ENCODE measurements at regions not wholly inside any gene's neighbourhood (a gene's known extent, or its start where the extent isn't known, plus 50 kb on each side); places are given as distances from the start of the nearest gene placed in this dataset.

DNA sequence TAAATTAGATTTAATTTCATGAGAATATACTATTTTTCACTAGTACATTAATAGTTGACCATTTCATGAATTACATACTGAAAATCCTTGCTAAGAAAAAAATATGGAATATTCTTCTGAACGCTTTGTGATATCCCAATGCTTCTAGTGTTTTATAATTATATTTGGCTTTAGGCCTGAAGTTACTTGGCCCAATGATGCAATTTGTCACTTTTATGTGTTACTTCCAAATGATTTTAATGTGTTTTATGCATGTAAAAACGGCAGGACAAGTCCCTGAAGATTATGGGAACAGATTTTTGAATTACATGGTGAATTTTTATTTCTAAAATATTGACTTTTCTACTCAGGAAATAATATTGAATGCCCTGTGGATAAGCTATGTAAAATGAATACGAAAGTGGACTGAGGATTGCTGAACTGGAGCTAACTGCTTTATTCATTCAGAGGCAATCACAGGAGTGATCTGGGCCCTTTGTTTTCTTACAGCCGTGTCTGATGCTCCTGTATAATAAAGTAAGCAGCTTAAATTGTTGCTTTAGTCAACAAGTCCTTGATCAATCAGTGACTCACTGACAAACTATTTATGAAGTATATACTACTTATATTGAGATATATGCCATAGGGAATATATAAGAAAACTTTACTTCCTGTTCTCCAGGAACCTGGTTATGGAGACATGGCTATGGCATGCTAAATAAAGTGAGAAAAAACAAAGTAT is 543.0 kb upstream of the RGS18 start (continued):
- no peak for TF ChIP-seq ESRRG (CRISPR knock-in tag; IDR thresholded peaks at IDR 0.05)
- TF ChIP-seq, protein P1, sequence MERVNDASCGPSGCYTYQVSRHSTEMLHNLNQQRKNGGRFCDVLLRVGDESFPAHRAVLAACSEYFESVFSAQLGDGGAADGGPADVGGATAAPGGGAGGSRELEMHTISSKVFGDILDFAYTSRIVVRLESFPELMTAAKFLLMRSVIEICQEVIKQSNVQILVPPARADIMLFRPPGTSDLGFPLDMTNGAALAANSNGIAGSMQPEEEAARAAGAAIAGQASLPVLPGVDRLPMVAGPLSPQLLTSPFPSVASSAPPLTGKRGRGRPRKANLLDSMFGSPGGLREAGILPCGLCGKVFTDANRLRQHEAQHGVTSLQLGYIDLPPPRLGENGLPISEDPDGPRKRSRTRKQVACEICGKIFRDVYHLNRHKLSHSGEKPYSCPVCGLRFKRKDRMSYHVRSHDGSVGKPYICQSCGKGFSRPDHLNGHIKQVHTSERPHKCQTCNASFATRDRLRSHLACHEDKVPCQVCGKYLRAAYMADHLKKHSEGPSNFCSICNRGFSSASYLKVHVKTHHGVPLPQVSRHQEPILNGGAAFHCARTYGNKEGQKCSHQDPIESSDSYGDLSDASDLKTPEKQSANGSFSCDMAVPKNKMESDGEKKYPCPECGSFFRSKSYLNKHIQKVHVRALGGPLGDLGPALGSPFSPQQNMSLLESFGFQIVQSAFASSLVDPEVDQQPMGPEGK (CRISPR knock-in tag; IDR thresholded peaks at IDR 0.05; ENCODE audit: borderline replicate concordance): no peak
- TF ChIP-seq OSR1 (CRISPR knock-in tag; IDR thresholded peaks at IDR 0.05): no peak
- no peak for TF ChIP-seq ZNF8 (CRISPR knock-in tag; IDR thresholded peaks at IDR 0.05)

DNA sequence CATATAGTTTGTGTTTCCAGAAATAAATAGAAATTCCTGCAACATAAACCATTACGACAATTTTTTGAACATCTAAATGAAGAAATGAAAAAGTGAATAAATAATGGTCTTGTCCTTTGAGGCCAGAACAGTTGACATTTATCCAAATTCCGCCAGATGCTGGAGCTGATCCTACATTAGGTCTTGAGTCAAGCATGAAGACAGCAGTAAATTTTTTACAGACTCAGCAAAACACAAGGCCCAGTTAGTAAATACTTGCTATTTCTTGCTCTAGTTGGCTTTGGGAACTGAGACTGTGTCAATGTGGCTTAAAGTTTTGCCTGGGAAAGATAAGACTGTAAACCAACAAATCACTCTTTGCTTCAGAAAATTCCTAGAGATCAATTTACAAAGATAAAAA is 540.1 kb upstream of the RGS18 start:
- TF ChIP-seq, protein P2, sequence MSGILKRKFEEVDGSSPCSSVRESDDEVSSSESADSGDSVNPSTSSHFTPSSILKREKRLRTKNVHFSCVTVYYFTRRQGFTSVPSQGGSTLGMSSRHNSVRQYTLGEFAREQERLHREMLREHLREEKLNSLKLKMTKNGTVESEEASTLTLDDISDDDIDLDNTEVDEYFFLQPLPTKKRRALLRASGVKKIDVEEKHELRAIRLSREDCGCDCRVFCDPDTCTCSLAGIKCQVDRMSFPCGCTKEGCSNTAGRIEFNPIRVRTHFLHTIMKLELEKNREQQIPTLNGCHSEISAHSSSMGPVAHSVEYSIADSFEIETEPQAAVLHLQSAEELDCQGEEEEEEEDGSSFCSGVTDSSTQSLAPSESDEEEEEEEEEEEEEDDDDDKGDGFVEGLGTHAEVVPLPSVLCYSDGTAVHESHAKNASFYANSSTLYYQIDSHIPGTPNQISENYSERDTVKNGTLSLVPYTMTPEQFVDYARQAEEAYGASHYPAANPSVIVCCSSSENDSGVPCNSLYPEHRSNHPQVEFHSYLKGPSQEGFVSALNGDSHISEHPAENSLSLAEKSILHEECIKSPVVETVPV (CRISPR knock-in tag; IDR thresholded peaks at IDR 0.05): no peak
- TF ChIP-seq TOX (CRISPR knock-in tag; IDR thresholded peaks at IDR 0.05; ENCODE audit: borderline replicate concordance) (no peak), ZNF8 (CRISPR knock-in tag; IDR thresholded peaks at IDR 0.05) (no peak), ESRRG (CRISPR knock-in tag; IDR thresholded peaks at IDR 0.05) (no peak), RARB (CRISPR knock-in tag; IDR thresholded peaks at IDR 0.05) (no peak), ZFP30 (CRISPR knock-in tag; IDR thresholded peaks at IDR 0.05) (no peak), ZNF565 (CRISPR knock-in tag; conservative IDR thresholded peaks at IDR 0.05; ENCODE audit: low read depth) (no peak), ARNTL (CRISPR knock-in tag; IDR thresholded peaks at IDR 0.05; ENCODE audit: borderline replicate concordance, low read depth) (no peak), OSR1 (CRISPR knock-in tag; IDR thresholded peaks at IDR 0.05) (no peak)
- TF ChIP-seq, protein P3, sequence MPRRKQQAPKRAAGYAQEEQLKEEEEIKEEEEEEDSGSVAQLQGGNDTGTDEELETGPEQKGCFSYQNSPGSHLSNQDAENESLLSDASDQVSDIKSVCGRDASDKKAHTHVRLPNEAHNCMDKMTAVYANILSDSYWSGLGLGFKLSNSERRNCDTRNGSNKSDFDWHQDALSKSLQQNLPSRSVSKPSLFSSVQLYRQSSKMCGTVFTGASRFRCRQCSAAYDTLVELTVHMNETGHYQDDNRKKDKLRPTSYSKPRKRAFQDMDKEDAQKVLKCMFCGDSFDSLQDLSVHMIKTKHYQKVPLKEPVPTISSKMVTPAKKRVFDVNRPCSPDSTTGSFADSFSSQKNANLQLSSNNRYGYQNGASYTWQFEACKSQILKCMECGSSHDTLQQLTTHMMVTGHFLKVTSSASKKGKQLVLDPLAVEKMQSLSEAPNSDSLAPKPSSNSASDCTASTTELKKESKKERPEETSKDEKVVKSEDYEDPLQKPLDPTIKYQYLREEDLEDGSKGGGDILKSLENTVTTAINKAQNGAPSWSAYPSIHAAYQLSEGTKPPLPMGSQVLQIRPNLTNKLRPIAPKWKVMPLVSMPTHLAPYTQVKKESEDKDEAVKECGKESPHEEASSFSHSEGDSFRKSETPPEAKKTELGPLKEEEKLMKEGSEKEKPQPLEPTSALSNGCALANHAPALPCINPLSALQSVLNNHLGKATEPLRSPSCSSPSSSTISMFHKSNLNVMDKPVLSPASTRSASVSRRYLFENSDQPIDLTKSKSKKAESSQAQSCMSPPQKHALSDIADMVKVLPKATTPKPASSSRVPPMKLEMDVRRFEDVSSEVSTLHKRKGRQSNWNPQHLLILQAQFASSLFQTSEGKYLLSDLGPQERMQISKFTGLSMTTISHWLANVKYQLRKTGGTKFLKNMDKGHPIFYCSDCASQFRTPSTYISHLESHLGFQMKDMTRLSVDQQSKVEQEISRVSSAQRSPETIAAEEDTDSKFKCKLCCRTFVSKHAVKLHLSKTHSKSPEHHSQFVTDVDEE (CRISPR knock-in tag; IDR thresholded peaks at IDR 0.05): no peak
- no peak for ATAC-seq

DNA sequence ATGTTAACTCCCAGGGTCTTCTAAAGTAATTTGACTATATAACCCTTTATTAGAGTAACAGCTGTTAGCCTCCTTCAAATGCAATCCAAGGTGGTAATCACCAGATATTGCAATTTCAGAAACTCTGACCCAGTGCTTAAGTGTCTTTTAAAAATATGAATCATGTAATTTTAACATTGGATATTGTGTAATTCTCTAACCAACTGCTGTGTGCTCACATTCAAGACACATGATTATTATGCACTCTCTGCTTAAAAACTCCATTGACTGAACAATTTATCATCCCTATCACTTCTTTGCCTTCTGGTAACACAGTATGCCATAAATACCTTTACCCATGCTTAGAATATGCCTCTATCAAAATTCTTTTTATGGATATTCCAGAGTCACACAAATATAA is 537.4 kb upstream of the RGS18 start:
- ATAC-seq: no peak

More for the DNA sequence above, 537.4 kb upstream of the RGS18 start:
- no peak for TF ChIP-seq ZNF565 (CRISPR knock-in tag; conservative IDR thresholded peaks at IDR 0.05; ENCODE audit: low read depth)
- TF ChIP-seq RARB (CRISPR knock-in tag; IDR thresholded peaks at IDR 0.05): no peak
- TF ChIP-seq, protein P4, sequence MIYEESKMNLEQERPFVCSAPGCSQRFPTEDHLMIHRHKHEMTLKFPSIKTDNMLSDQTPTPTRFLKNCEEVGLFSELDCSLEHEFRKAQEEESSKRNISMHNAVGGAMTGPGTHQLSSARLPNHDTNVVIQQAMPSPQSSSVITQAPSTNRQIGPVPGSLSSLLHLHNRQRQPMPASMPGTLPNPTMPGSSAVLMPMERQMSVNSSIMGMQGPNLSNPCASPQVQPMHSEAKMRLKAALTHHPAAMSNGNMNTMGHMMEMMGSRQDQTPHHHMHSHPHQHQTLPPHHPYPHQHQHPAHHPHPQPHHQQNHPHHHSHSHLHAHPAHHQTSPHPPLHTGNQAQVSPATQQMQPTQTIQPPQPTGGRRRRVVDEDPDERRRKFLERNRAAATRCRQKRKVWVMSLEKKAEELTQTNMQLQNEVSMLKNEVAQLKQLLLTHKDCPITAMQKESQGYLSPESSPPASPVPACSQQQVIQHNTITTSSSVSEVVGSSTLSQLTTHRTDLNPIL (CRISPR knock-in tag; IDR thresholded peaks at IDR 0.05; ENCODE audit: low read depth): no peak
- no peak for TF ChIP-seq ZNF70 (CRISPR knock-in tag; IDR thresholded peaks at IDR 0.05)
- TF ChIP-seq, protein P5, sequence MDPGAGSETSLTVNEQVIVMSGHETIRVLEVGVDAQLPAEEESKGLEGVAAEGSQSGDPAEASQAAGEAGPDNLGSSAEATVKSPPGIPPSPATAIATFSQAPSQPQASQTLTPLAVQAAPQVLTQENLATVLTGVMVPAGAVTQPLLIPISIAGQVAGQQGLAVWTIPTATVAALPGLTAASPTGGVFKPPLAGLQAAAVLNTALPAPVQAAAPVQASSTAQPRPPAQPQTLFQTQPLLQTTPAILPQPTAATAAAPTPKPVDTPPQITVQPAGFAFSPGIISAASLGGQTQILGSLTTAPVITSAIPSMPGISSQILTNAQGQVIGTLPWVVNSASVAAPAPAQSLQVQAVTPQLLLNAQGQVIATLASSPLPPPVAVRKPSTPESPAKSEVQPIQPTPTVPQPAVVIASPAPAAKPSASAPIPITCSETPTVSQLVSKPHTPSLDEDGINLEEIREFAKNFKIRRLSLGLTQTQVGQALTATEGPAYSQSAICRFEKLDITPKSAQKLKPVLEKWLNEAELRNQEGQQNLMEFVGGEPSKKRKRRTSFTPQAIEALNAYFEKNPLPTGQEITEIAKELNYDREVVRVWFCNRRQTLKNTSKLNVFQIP (CRISPR knock-in tag; IDR thresholded peaks at IDR 0.05; ENCODE audit: borderline replicate concordance, low read depth): no peak
- TF ChIP-seq, protein P3 (CRISPR knock-in tag; IDR thresholded peaks at IDR 0.05): no peak
- TF ChIP-seq ZNF8 (CRISPR knock-in tag; IDR thresholded peaks at IDR 0.05): no peak
- TF ChIP-seq TCF4 (CRISPR knock-in tag; IDR thresholded peaks at IDR 0.05; ENCODE audit: borderline replicate concordance): no peak
- TF ChIP-seq ARNTL (CRISPR knock-in tag; IDR thresholded peaks at IDR 0.05; ENCODE audit: borderline replicate concordance, low read depth): no peak
- TF ChIP-seq PPARA (CRISPR knock-in tag; IDR thresholded peaks at IDR 0.05; ENCODE audit: borderline replicate concordance): no peak
- TF ChIP-seq, protein P1 (CRISPR knock-in tag; IDR thresholded peaks at IDR 0.05; ENCODE audit: borderline replicate concordance): no peak
- TF ChIP-seq BACH2 (CRISPR knock-in tag; IDR thresholded peaks at IDR 0.05; ENCODE audit: borderline replicate concordance): no peak
- no peak for TF ChIP-seq CSDC2 (CRISPR knock-in tag; IDR thresholded peaks at IDR 0.05)
- TF ChIP-seq OSR1 (CRISPR knock-in tag; IDR thresholded peaks at IDR 0.05): no peak
- TF ChIP-seq, protein P2 (CRISPR knock-in tag; IDR thresholded peaks at IDR 0.05): no peak
- no peak for TF ChIP-seq ZFP30 (CRISPR knock-in tag; IDR thresholded peaks at IDR 0.05)
- no peak for TF ChIP-seq ZFP3 (CRISPR knock-in tag; IDR thresholded peaks at IDR 0.05)
- no peak for TF ChIP-seq ESRRG (CRISPR knock-in tag; IDR thresholded peaks at IDR 0.05)
- no peak for TF ChIP-seq ISL1 (CRISPR knock-in tag; IDR thresholded peaks at IDR 0.05)

All from SK-N-SH treated with all-trans-retinoic acid at 6 μM for 48 hours (cell line).